Kidney epithelial cell (primary cell): ENCODE measurements at regions not wholly inside any gene's neighbourhood (a gene's known extent, or its start where the extent isn't known, plus 50 kb on each side); places are given as distances from the start of the nearest gene placed in this dataset.

Experiments used
- DNase-seq: peaks from one replicate; pipeline ENCODE4 v3.0.0-alpha.2; 2010; ENCODE audit warnings: low read depth
- H3K27me3 ChIP-seq: 2 replicates; pipeline ENCODE4 v1.6.0; 2011; ENCODE audit warnings: low read length; ENCODE audit not compliant: control insufficient read depth, insufficient read depth
- H3K36me3 ChIP-seq: 2 replicates; pipeline ENCODE4 v1.5.1; 2011; ENCODE audit warnings: low read length; ENCODE audit not compliant: control insufficient read depth, insufficient read depth
- H3K4me3 ChIP-seq: 2 replicates; pipeline ENCODE4 v1.5.1; 2011; ENCODE audit warnings: low read depth, mild to moderate bottlenecking, control low read depth, low read length
- TF ChIP-seq, protein P1 (sequence below): IDR thresholded peaks from 2 replicates; pipeline ENCODE4 v1.5.1; 2011; ENCODE audit warnings: mild to moderate bottlenecking, moderate library complexity, low read length, control low read depth, inconsistent platforms; ENCODE audit not compliant: insufficient read depth, poor library complexity, severe bottlenecking

DNA sequence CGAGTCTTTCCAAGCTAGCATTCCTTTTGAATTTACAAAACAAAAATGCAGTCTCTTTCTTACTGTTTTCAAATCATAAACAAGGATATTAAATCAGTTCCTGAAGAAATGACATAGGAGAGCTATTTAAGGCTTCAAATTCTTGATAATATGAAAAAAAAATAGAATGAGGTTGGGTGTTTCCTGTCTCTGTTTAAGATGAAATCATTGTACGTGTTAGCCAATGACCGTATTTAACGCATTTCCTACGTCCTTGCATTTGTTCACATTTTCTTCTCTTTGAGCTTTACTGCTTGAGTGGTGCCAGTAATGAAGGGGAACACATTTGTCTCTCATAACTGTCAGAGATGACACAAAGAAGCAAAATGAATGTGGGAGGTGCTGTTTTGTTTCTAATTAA lies 821.3 kb downstream of the DIAPH3 start:
- TF ChIP-seq, protein P1, sequence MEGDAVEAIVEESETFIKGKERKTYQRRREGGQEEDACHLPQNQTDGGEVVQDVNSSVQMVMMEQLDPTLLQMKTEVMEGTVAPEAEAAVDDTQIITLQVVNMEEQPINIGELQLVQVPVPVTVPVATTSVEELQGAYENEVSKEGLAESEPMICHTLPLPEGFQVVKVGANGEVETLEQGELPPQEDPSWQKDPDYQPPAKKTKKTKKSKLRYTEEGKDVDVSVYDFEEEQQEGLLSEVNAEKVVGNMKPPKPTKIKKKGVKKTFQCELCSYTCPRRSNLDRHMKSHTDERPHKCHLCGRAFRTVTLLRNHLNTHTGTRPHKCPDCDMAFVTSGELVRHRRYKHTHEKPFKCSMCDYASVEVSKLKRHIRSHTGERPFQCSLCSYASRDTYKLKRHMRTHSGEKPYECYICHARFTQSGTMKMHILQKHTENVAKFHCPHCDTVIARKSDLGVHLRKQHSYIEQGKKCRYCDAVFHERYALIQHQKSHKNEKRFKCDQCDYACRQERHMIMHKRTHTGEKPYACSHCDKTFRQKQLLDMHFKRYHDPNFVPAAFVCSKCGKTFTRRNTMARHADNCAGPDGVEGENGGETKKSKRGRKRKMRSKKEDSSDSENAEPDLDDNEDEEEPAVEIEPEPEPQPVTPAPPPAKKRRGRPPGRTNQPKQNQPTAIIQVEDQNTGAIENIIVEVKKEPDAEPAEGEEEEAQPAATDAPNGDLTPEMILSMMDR, result no peak
- H3K4me3 ChIP-seq, result no peak overlapping the region
- no peaks in the 10 kb centered on the region for H3K27me3 ChIP-seq
- no peaks in the 10 kb centered on the region for H3K36me3 ChIP-seq
- DNase-seq, result no peak

DNA sequence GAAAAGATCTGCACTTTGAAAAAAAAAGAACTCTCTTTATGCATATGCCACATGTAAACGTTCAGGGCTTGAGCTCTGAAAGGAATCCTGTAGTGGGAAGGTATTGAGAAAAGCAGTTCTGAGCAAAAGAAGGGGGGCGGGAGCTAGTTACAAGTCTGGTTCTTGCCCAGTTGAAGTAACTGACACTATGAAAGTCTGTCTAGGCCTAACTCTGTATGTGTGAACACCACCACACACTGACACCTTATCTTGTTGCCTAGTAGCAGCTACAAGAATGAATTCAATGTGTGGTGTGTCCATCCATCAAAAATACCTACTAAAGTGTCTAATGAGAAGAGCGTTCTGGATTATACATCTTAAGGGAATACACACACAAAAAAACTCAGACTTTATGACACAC lies 820.6 kb downstream of the DIAPH3 start:
- no peak overlapping the region for H3K4me3 ChIP-seq
- TF ChIP-seq, protein P1, result no peak
- no peaks in the 10 kb centered on the region for H3K27me3 ChIP-seq
- no peaks in the 10 kb centered on the region for H3K36me3 ChIP-seq
- DNase-seq, result no peak

DNA sequence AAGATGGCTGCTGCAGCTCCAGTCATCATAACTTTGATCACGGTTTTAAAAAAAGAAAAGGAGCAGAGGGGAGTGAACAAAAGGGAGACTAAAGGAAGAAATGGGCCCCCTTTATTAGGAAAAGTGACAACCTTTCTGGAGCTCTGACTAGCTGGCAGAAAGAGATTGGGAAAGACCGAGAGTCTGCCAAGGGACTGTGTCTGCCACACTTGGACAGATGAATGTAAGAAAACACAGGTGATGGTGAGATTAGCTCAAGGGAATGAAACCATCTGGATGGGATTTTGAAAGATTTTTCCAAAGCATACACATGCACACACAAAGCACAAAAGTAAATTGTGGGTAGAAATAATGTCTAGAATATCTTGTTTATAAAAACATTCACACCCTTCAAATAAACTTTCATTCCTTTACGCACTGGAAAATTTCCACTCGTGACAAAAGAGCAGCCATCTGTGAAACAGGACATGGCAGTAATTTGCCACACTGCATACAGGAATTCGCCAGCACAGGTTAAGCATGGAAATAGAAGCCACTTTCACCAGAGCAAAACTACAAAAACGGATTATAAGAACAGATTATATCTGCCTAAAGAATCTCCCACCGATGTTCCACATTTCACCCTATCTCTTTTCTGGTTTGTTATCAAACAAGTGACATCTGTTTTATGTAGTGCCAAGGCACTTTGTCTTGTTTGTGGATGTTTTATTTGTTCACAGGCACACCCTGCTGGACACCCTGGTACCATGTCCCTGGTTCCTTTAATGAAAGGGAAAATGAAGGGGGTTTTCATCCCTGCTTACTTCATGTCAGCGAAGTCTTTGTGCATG lies 819.5 kb downstream of the DIAPH3 start:
- TF ChIP-seq, protein P1, result no peak
- Histone ChIP-seq H3K36me3 (no peaks in the 10 kb centered on the region), H3K4me3 (no peak overlapping the region), H3K27me3 (no peaks in the 10 kb centered on the region)
- no peak for DNase-seq

DNA sequence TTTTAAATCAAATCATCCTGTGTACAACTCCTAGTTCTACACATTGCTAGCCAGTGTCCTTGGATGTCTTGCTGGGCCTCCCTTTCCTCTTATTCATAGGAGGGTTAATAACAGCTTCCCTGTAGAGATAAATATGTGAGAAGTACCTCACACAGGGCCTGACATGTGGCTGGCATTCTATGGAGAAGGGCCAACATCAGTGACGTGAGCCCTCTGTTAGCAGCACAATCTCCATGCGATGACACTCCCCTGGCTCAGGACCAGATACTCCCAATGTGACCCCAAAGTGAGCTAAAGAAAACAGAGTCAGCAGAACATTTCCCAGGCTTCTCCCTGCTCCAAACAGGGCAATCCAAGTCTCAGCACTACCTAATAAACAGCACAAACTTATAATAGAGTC lies 818.4 kb downstream of the DIAPH3 start:
- H3K4me3 ChIP-seq, result no peak overlapping the region
- TF ChIP-seq, protein P1, result no peak
- H3K36me3 ChIP-seq, result no peaks in the 10 kb centered on the region
- no peak for DNase-seq
- no peaks in the 10 kb centered on the region for H3K27me3 ChIP-seq

DNA sequence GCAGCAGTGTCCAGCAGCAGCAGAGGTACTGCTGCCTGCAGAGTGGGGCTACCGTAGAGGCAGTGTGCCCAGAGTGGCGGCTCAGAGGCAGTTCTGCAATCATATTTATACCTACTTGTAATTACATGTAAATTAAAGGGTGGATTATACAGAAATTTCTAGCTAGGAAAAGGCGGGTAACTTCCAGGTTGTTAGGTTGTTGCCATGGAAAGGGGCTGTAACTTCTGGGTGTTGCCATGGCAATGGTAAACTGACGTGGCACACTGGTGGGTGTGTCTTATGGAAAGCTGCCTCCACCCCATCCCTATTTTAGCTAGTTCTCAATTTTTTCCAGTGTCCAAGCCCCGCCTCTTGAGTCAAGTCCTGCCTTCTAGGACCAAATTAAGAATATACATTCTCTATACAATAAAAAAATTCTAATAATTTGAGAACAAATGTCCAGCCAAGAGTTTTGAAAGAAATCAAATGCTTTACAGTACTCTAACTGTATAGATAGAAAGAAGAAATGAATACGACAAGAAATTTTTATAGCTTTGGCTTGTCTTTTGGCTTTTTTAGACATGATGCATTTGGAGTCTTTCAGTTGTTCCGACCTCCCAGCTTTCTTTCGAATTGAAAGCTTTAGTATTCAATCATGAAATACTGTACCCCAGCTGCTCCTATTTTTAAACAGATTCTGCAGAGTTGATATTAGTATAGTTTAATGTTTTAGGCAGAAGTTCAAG lies 816.6 kb downstream of the DIAPH3 start:
- no peak overlapping the region for H3K4me3 ChIP-seq
- DNase-seq, result no peak
- no peaks in the 10 kb centered on the region for H3K27me3 ChIP-seq
- H3K36me3 ChIP-seq, result no peaks in the 10 kb centered on the region
- TF ChIP-seq, protein P1, result no peak

DNA sequence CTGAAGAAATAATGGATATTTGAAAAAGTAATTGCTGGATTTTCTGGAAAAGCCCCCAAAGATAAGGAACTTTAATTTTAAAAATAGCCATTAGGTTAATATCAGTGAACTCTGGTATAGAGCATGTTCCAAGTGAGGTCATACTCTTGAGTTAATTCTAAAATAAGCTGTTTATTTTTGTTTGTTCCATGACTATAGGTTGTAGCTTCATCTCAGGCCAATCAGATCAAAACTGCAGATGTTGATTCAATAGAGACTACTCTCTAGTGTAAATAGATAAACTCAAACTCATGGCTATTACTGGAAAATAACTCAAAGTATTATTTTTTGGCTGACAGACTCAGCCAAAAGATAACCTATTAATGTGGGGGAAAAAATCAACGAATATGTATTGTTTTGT lies 815.1 kb downstream of the DIAPH3 start:
- TF ChIP-seq, protein P1, result no peak
- no peaks in the 10 kb centered on the region for H3K36me3 ChIP-seq
- no peak overlapping the region for H3K4me3 ChIP-seq
- no peak for DNase-seq
- H3K27me3 ChIP-seq, result no peaks in the 10 kb centered on the region
